Osteoblast (primary cell): ENCODE measurements at regions not wholly inside any gene's neighbourhood (a gene's known extent, or its start where the extent isn't known, plus 50 kb on each side); places are given as distances from the start of the nearest gene placed in this dataset.

ENCODE experiments used
- DNase-seq: peaks from one replicate; pipeline ENCODE4 v3.0.0; 2011; ENCODE audit warnings: low spot score, mixed read lengths; ENCODE audit not compliant: insufficient read length; ENCODE audit errors: missing footprints
- H2AFZ ChIP-seq: 2 replicates; pipeline ENCODE4 v1.6.0; 2011; ENCODE audit warnings: mild to moderate bottlenecking, low read length
- H3K27ac ChIP-seq: 2 replicates; pipeline ENCODE4 v1.5.1; 2011; ENCODE audit warnings: mild to moderate bottlenecking, low read depth, low read length, moderate library complexity
- H3K27me3 ChIP-seq: 2 replicates; pipeline ENCODE4 v1.6.0; 2012; ENCODE audit warnings: mild to moderate bottlenecking, control low read depth, inconsistent platforms, low read length, moderate library complexity; ENCODE audit not compliant: insufficient read depth
- H3K36me3 ChIP-seq: 2 replicates; pipeline ENCODE4 v1.5.1; 2011; ENCODE audit warnings: mild to moderate bottlenecking, low read length, control low read depth, moderate library complexity; ENCODE audit not compliant: insufficient read depth
- H3K4me1 ChIP-seq: 2 replicates; pipeline ENCODE4 v1.5.1; 2011; ENCODE audit warnings: mild to moderate bottlenecking, low read length, control low read depth, moderate library complexity; ENCODE audit not compliant: insufficient read depth
- H3K4me2 ChIP-seq: 2 replicates; pipeline ENCODE4 v1.6.0; 2011; ENCODE audit warnings: mild to moderate bottlenecking, low read length; ENCODE audit not compliant: insufficient read depth
- H3K4me3 ChIP-seq: fragments of 200-600 bp; sonication (generic); 3 replicates; pipeline ENCODE4 v1.5.1; 2012; ENCODE audit warnings: mild to moderate bottlenecking, low read length, inconsistent platforms; ENCODE audit not compliant: insufficient read depth
- H3K79me2 ChIP-seq: 2 replicates; pipeline ENCODE4 v1.6.0; 2012; ENCODE audit warnings: mild to moderate bottlenecking, low read length, control low read depth, inconsistent platforms; ENCODE audit not compliant: insufficient read depth
- H3K9me3 ChIP-seq: 2 replicates; pipeline ENCODE4 v1.5.1; 2011; ENCODE audit warnings: low read depth, low read length, control low read depth
- H4K20me1 ChIP-seq: 2 replicates; pipeline ENCODE4 v1.6.0; 2012; ENCODE audit warnings: mild to moderate bottlenecking, low read length, control low read depth; ENCODE audit not compliant: insufficient read depth
- TF ChIP-seq, protein P1 (sequence below): IDR thresholded peaks from 2 replicates; pipeline ENCODE4 v1.5.1; 2011; ENCODE audit warnings: mild to moderate bottlenecking, low read depth, low read length, moderate library complexity; ENCODE audit errors: extremely low read depth

GRCh38 chr7:119748251-119748860 lies 524.6 kb upstream of the KCND2 start:
- no peaks in the 10 kb centered on the region for H3K9me3 ChIP-seq
- H3K4me1 ChIP-seq: no peaks in the 10 kb centered on the region
- no peak overlapping the region for H3K27ac ChIP-seq
- no peaks in the 10 kb centered on the region for H3K36me3 ChIP-seq
- no peak overlapping the region for H2AFZ ChIP-seq
- no peak for DNase-seq
- TF ChIP-seq, protein P1, sequence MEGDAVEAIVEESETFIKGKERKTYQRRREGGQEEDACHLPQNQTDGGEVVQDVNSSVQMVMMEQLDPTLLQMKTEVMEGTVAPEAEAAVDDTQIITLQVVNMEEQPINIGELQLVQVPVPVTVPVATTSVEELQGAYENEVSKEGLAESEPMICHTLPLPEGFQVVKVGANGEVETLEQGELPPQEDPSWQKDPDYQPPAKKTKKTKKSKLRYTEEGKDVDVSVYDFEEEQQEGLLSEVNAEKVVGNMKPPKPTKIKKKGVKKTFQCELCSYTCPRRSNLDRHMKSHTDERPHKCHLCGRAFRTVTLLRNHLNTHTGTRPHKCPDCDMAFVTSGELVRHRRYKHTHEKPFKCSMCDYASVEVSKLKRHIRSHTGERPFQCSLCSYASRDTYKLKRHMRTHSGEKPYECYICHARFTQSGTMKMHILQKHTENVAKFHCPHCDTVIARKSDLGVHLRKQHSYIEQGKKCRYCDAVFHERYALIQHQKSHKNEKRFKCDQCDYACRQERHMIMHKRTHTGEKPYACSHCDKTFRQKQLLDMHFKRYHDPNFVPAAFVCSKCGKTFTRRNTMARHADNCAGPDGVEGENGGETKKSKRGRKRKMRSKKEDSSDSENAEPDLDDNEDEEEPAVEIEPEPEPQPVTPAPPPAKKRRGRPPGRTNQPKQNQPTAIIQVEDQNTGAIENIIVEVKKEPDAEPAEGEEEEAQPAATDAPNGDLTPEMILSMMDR: no peak
- no peak overlapping the region for H3K4me2 ChIP-seq
- H4K20me1 ChIP-seq: no peaks in the 10 kb centered on the region
- H3K79me2 ChIP-seq: no peaks in the 10 kb centered on the region
- H3K27me3 ChIP-seq: no peaks in the 10 kb centered on the region
- no peak overlapping the region for H3K4me3 ChIP-seq

DNA sequence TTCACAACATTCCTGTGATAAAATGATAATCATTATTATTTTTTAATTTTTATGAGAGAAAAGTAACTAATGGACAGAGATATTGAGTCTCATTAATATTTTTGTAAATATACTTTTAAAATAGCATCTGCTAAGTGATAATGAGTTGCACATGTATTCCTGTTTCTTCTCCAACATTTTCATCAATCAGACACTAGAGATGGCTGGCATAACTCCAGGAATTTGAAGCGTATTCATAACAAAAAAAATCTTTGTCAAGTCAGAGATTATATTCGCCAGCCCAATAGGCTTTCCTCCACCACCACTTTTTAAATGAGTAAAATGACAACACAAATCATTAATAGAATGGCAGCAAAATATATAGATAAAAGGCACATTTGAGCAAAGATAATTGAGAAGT lies 524.0 kb upstream of the KCND2 start:
- Histone ChIP-seq H2AFZ (no peak overlapping the region), H3K27ac (no peak overlapping the region), H4K20me1 (no peaks in the 10 kb centered on the region)

DNA sequence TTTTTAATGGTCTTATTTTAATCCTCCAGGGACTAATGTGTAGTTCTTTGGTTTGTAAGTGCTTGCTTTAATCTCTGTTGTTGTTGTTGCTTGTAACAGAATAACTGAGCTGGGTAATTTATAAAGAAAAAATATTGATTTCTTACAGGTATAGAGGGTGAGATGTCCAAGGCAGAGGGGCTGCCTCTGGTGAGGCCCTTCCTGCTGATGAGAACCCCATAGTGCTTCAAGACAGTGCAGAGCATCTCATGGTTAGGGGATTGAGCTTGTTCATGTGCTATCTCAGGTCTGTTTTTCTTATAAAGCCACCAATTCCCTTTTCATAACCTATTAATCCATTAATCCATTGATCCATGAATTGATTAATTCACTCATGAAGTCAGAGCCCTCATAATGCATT lies 516.3 kb upstream of the KCND2 start:
- Histone ChIP-seq H2AFZ (no peak overlapping the region), H3K4me1 (no peaks in the 10 kb centered on the region)
- TF ChIP-seq, protein P1: no peak

More for the DNA sequence above, 524.0 kb upstream of the KCND2 start:
- Histone ChIP-seq H3K4me2 (no peak overlapping the region), H3K36me3 (no peaks in the 10 kb centered on the region), H3K9me3 (no peaks in the 10 kb centered on the region), H3K79me2 (no peaks in the 10 kb centered on the region), H3K4me1 (no peaks in the 10 kb centered on the region), H3K27me3 (no peaks in the 10 kb centered on the region), H3K4me3 (no peak overlapping the region)
- TF ChIP-seq, protein P1: no peak
- DNase-seq: no peak

DNA sequence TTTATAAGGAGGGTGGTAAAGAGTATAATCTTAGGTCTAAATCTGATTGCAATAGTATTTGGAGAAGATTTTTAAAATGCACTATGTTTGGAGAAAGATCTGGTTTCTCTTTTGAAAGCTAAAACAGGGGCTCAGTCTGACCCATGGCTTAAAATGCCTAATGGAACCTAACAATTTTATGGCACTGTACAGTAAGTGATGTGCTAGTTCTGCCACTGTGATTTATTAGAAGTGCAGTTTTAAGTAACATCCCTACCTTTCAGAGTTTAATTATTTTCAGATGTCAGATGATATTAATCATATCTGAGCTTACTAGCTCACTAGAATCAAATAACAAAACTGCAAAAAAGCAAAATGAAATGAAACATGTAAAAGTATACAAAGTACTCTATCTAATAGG lies 514.7 kb upstream of the KCND2 start:
- Histone ChIP-seq H3K36me3 (no peaks in the 10 kb centered on the region), H2AFZ (no peak overlapping the region), H3K27me3 (no peaks in the 10 kb centered on the region), H4K20me1 (no peaks in the 10 kb centered on the region), H3K27ac (no peak overlapping the region), H3K4me1 (no peaks in the 10 kb centered on the region), H3K4me2 (no peak overlapping the region), H3K4me3 (no peak overlapping the region), H3K79me2 (no peaks in the 10 kb centered on the region), H3K9me3 (no peaks in the 10 kb centered on the region)
- DNase-seq: no peak
- TF ChIP-seq, protein P1: no peak

More for the DNA sequence above, 516.3 kb upstream of the KCND2 start:
- H4K20me1 ChIP-seq: no peaks in the 10 kb centered on the region
- H3K4me2 ChIP-seq: no peak overlapping the region
- H3K4me3 ChIP-seq: no peak overlapping the region
- H3K27me3 ChIP-seq: no peaks in the 10 kb centered on the region
- no peaks in the 10 kb centered on the region for H3K9me3 ChIP-seq
- no peak for DNase-seq
- H3K79me2 ChIP-seq: no peaks in the 10 kb centered on the region
- H3K36me3 ChIP-seq: no peaks in the 10 kb centered on the region
- no peak overlapping the region for H3K27ac ChIP-seq
